Right renal pelvis (tissue), 4 donors: ENCODE measurements at regions not wholly inside any gene's neighbourhood (a gene's known extent, or its start where the extent isn't known, plus 50 kb on each side); places are given as distances from the start of the nearest gene placed in this dataset.
A peak's percentile ranks its signal among the peaks of the same experiment; 100 is the strongest.
"Not testable (repeated sequence)": the region's sequence is repeated elsewhere in the genome, so short reads cannot be mapped to it uniquely, and the experiment has no call there.

Experiments
- DNase-seq, 4 donors: peaks; one replicate each; pipeline ENCODE4 v3.0.0-alpha.2; 2013; ENCODE audit warnings: low read depth in 4 of 4, low spot score in 3 of 4, missing footprints in 1 of 4

- DNase-seq, result not testable (repeated sequence)
Observed at GRCh38 chr4:54993473-54994026, 131.8 kb downstream of the KDR start.

GRCh38 chr4:54992266-54992665 lies 133.1 kb downstream of the KDR start:
- DNase-seq, result no peak

- DNase-seq, result no peak
Observed at GRCh38 chr4:54988655-54989054, 136.7 kb downstream of the KDR start.

GRCh38 chr4:54986095-54986846 lies 139.1 kb downstream of the KDR start:
- DNase-seq, result no peak

GRCh38 chr4:54976682-54977081 lies 148.7 kb downstream of the KDR start:
- DNase-seq, result no peak

- DNase-seq, result no peak
Observed at GRCh38 chr4:54976031-54976430, 149.4 kb downstream of the KDR start.

- no peak for DNase-seq
Observed at GRCh38 chr4:54973784-54974183, 151.6 kb downstream of the KDR start.

GRCh38 chr4:54971474-54971950 lies 153.9 kb downstream of the KDR start:
- DNase-seq, result peak in 3 of 4 donors; percentile 31 to 38 (median 36)

- no peak for DNase-seq
Observed at GRCh38 chr4:54967289-54967688, 158.1 kb downstream of the KDR start.

- DNase-seq, result no peak
Observed at GRCh38 chr4:54961357-54961975, 163.9 kb downstream of the KDR start.

GRCh38 chr4:54959651-54960116 lies 165.7 kb downstream of the KDR start:
- DNase-seq, result no peak

- DNase-seq, result no peak
Observed at GRCh38 chr4:54959131-54959530, 166.3 kb downstream of the KDR start.

- DNase-seq, result no peak
Observed at GRCh38 chr4:54958236-54958635, 167.2 kb downstream of the KDR start.

- DNase-seq, result no peak
Observed at GRCh38 chr4:54954656-54955388, 170.6 kb downstream of the KDR start.

GRCh38 chr4:54946741-54947140 lies 178.7 kb downstream of the KDR start:
- no peak for DNase-seq

- no peak for DNase-seq
Observed at GRCh38 chr4:54945838-54946237, 179.6 kb downstream of the KDR start.

GRCh38 chr4:54942721-54943120 lies 182.7 kb downstream of the KDR start:
- no peak for DNase-seq

- no peak for DNase-seq
Observed at GRCh38 chr4:54941994-54942552, 183.3 kb downstream of the KDR start.

- DNase-seq, result no peak
Observed at GRCh38 chr4:54940996-54941865, 184.2 kb downstream of the KDR start.

GRCh38 chr4:54937501-54937900 lies 187.9 kb downstream of the KDR start:
- DNase-seq, result no peak
